B cell (primary cell): ENCODE measurements at regions not wholly inside any gene's neighbourhood (a gene's known extent, or its start where the extent isn't known, plus 50 kb on each side); places are given as distances from the start of the nearest gene placed in this dataset.

Experiments
- ATAC-seq: fragments of 200-7000 bp; cut with Tn5 transposase; one replicate; pipeline ENCODE4 v1.10.0; 2021; ENCODE audit warnings: low read depth, mild to moderate bottlenecking, moderate number of reproducible peaks, moderate library complexity
- CTCF ChIA-PET: fragments of 350-600 bp; sonication (Branson Sonifier 250); formaldehyde crosslinking; loops from one replicate; lab custom pipeline; 2021; ENCODE audit warnings: antibody characterized with exemption, inconsistent platforms; lab: Charles Lee
- POLR2A ChIA-PET: fragments of 350-600 bp; sonication (Branson Sonifier 250); formaldehyde crosslinking; loops from one replicate; lab custom pipeline; 2021; ENCODE audit warnings: antibody characterized with exemption; lab: Charles Lee
- DNase-seq: peaks from one replicate; pipeline ENCODE4 v3.0.0; 2013
- H2AFZ ChIP-seq: 2 replicates; pipeline ENCODE4 v1.6.1; 2012; ENCODE audit warnings: mild to moderate bottlenecking, low read depth, low read length; ENCODE audit not compliant: insufficient read depth, poor library complexity, severe bottlenecking
- H3K27ac ChIP-seq, 2 donors: 1 replicate in 1 of 2; 2 replicates in 1 of 2; pipeline ENCODE4 v1.5.1; 2012 to 2013; ENCODE audit warnings: low read length in 2 of 2, mild to moderate bottlenecking in 2 of 2, moderate library complexity in 1 of 2
- H3K27me3 ChIP-seq, 4 experiments: fragments of 200-600 bp in 1 of 4; sonication (generic) in 1 of 4; replicated peaks in 1 of 4; 1 replicate in 2 of 4; 2 replicates in 2 of 4; pipeline versions ENCODE4 v1.6.1 to v1.7.0; 2013 to 2016; ENCODE audit warnings: low read length in 3 of 4, mild to moderate bottlenecking in 2 of 4, mixed read lengths in 1 of 4, moderate library complexity in 1 of 4; ENCODE audit not compliant: insufficient read depth in 4 of 4, control insufficient read depth in 3 of 4; ENCODE audit errors: control extremely low read depth in 1 of 4
- H3K36me3 ChIP-seq, 2 experiments: replicated peaks in 1 of 2; 1 replicate in 1 of 2; 2 replicates in 1 of 2; pipeline versions ENCODE4 v1.6.1 to v1.7.1; 2013; ENCODE audit warnings: low read length in 1 of 2; ENCODE audit not compliant: insufficient read depth in 2 of 2, control insufficient read depth in 1 of 2; ENCODE audit errors: control extremely low read depth in 1 of 2, extremely low read depth in 1 of 2
- H3K4me1 ChIP-seq, 2 donors: fragments of 200-600 bp in 1 of 2; sonication (generic) in 1 of 2; 1 replicate in 1 of 2; 2 replicates in 1 of 2; pipeline versions ENCODE4 v1.5.1 to v1.6.1; 2013 to 2017; ENCODE audit warnings: low read length in 2 of 2; ENCODE audit not compliant: control insufficient read depth in 2 of 2, insufficient read depth in 2 of 2
- H3K4me2 ChIP-seq: replicated peaks from 2 replicates; pipeline ENCODE3; 2012; ENCODE audit warnings: mild to moderate bottlenecking, low read depth, low read length; ENCODE audit not compliant: poor library complexity, severe bottlenecking
- H3K4me3 ChIP-seq, 5 experiments: fragments of 200-600 bp in 1 of 5; sonication (generic) in 1 of 5; 1 replicate in 3 of 5; 2 replicates in 2 of 5; pipeline versions ENCODE4 v1.5.1 to v1.7.0; 2011 to 2016; ENCODE audit warnings: low read length in 4 of 5, mild to moderate bottlenecking in 4 of 5, low read depth in 2 of 5, control low read depth in 1 of 5, moderate library complexity in 1 of 5; ENCODE audit not compliant: insufficient read depth in 1 of 5; ENCODE audit errors: control extremely low read depth in 1 of 5, extremely low read depth in 1 of 5
- H3K79me2 ChIP-seq: fragments of 200-600 bp; sonication (generic); one replicate; pipeline ENCODE4 v1.6.0; 2016; ENCODE audit warnings: low read length; ENCODE audit not compliant: control insufficient read depth, insufficient read depth
- H3K9ac ChIP-seq: fragments of 200-600 bp; sonication (generic); 2 replicates; pipeline ENCODE4 v1.6.1; 2017; ENCODE audit warnings: mild to moderate bottlenecking, low read length, moderate library complexity
- H3K9me3 ChIP-seq, 3 donors: one replicate each; pipeline versions ENCODE4 v1.6.1 to v1.7.1; 2013; ENCODE audit warnings: low read length in 2 of 3; ENCODE audit not compliant: control insufficient read depth in 2 of 3, insufficient read depth in 1 of 3; ENCODE audit errors: control extremely low read depth in 1 of 3
- H4K20me1 ChIP-seq: 2 replicates; pipeline ENCODE4 v1.6.0; 2012; ENCODE audit warnings: mild to moderate bottlenecking, low read length; ENCODE audit not compliant: insufficient read depth, control insufficient read depth, poor library complexity, severe bottlenecking
- H3K27ac Mint-ChIP-seq: one replicate; pipeline ENCODE4 v1.8.0; 2021; ENCODE audit warnings: mixed read lengths
- H3K27me3 Mint-ChIP-seq: one replicate; pipeline ENCODE4 v1.8.0; 2021; ENCODE audit warnings: mixed read lengths
- H3K4me1 Mint-ChIP-seq: one replicate; pipeline ENCODE4 v1.8.0; 2021; ENCODE audit warnings: mixed read lengths
- H3K4me3 Mint-ChIP-seq: one replicate; pipeline ENCODE4 v1.8.0; 2021; ENCODE audit warnings: mixed read lengths
- H3K9me3 Mint-ChIP-seq: one replicate; pipeline ENCODE4 v1.8.0; 2022; ENCODE audit warnings: mixed read lengths; ENCODE audit not compliant: insufficient read depth
- EZH2 ChIP-seq: IDR thresholded peaks from 2 replicates; pipeline ENCODE4 v1.6.1; 2012; ENCODE audit warnings: borderline replicate concordance, low read depth, mild to moderate bottlenecking, moderate library complexity, low read length; ENCODE audit not compliant: insufficient read depth, poor library complexity, severe bottlenecking
- WGBS: methylation state at CpG from one replicate; pipeline ENCODE4 v1.1.5; 2013; ENCODE audit warnings: missing lambda C conversion rate; ENCODE audit not compliant: insufficient coverage; 5-methylcytosine and 5-hydroxymethylcytosine counted together
- intact Hi-C: fragments of 100-400 bp; cut with micrococcal nuclease; formaldehyde crosslinking; loops from one replicate; pipeline ENCODE4 v1.10.0; 2022
- TF ChIP-seq, protein P1 (sequence below): fragments of 200-600 bp; IDR thresholded peaks from one replicate; pipeline ENCODE4 v1.8.0; 2022; ENCODE audit warnings: antibody characterized with exemption, mild to moderate bottlenecking

DNA sequence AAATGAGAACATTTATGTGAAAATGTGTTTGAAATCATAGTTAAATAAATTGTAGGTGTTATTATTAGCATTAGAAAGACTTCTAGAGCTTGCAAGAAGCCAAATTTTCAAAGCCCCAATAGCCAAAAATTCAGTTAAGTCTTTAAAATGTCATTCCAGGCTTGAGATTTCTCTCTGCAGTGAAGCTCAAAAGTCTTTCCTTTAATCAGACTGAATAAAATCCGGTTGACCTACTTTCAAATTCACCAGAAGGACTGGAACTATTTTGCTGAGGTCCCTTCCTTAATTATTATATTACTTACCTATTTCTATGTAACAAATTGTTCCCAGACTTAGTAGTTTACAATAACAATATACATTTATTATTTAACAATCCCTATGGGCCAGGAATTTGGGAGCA lies 112.2 kb upstream of the TRPM3 start:
- intact Hi-C loops: no loop called here
- Histone ChIP-seq H3K79me2 (no peaks in the 10 kb centered on the region), H3K4me3 (no peak overlapping the region), H3K4me1 (no peaks in the 10 kb centered on the region), H3K36me3 (no peaks in the 10 kb centered on the region), H3K27ac (no peak overlapping the region), H2AFZ (no peak overlapping the region), H3K4me2 (no peak overlapping the region), H3K9me3 (no peaks in the 10 kb centered on the region), H3K9ac (no peak overlapping the region), H4K20me1 (no peaks in the 10 kb centered on the region), H3K27me3 (no peaks in the 10 kb centered on the region)
- no peak overlapping the region for H3K4me3 Mint-ChIP-seq
- no CpG with 5 or more reads among the region's 1 CpG for WGBS
- no peaks in the 10 kb centered on the region for H3K9me3 Mint-ChIP-seq
- H3K27ac Mint-ChIP-seq: no peak overlapping the region
- H3K4me1 Mint-ChIP-seq: no peaks in the 10 kb centered on the region
- CTCF ChIA-PET: no interaction called here
- DNase-seq (no peak), ATAC-seq (no peak)
- TF ChIP-seq EZH2: no peak
- TF ChIP-seq, protein P1, sequence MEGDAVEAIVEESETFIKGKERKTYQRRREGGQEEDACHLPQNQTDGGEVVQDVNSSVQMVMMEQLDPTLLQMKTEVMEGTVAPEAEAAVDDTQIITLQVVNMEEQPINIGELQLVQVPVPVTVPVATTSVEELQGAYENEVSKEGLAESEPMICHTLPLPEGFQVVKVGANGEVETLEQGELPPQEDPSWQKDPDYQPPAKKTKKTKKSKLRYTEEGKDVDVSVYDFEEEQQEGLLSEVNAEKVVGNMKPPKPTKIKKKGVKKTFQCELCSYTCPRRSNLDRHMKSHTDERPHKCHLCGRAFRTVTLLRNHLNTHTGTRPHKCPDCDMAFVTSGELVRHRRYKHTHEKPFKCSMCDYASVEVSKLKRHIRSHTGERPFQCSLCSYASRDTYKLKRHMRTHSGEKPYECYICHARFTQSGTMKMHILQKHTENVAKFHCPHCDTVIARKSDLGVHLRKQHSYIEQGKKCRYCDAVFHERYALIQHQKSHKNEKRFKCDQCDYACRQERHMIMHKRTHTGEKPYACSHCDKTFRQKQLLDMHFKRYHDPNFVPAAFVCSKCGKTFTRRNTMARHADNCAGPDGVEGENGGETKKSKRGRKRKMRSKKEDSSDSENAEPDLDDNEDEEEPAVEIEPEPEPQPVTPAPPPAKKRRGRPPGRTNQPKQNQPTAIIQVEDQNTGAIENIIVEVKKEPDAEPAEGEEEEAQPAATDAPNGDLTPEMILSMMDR: no peak
- POLR2A ChIA-PET: no interaction called here
- H3K27me3 Mint-ChIP-seq: no peaks in the 10 kb centered on the region

DNA sequence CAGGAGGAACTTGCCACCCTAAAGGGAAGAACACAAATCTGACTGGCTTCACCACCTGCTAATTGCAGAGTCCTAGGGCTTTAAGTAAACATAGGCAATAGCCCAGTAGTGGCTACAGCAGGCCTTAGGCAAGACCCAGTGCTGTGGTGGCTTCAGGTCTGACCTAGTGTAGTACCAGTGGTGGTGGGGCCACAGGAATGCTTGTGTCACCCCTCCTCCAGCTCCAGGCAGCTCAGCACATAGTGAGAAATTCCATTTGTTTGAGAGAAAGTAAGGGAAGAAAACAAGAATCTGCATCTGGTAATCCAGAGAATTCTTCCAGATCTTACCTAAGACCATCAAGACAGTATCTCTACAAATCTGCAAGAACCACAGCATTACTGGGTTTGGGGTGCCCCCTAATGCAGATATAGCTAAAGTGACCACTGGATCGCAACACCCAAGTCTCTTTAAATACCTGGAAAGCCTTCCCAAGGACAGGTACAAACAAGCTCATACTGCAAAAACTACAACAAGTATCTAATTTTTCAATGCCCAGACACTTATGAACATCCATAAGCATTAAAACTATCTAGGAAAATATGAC lies 102.6 kb upstream of the TRPM3 start:
- Histone ChIP-seq H3K4me1 (no peaks in the 10 kb centered on the region), H3K9me3 (no peaks in the 10 kb centered on the region), H4K20me1 (no peaks in the 10 kb centered on the region), H3K79me2 (no peaks in the 10 kb centered on the region), H3K9ac (no peak overlapping the region), H3K36me3 (no peaks in the 10 kb centered on the region), H3K27me3 (no peaks in the 10 kb centered on the region), H3K4me2 (no peak overlapping the region), H3K4me3 (no peak overlapping the region), H3K27ac (no peak overlapping the region), H2AFZ (no peak overlapping the region)
- Mint-ChIP-seq H3K27me3 (no peaks in the 10 kb centered on the region), H3K27ac (no peak overlapping the region), H3K4me1 (no peaks in the 10 kb centered on the region), H3K9me3 (no peaks in the 10 kb centered on the region), H3K4me3 (no peak overlapping the region)
- ATAC-seq (no peak), DNase-seq (no peak)
- intact Hi-C loops: no loop called here
- CTCF ChIA-PET: no interaction called here
- TF ChIP-seq, protein P1: no peak
- TF ChIP-seq EZH2: no peak
- WGBS: 100% methylated on average over 1 of the region's 1 CpG
- POLR2A ChIA-PET: no interaction called here
